GM19438 (cell line): ENCODE measurements at regions not wholly inside any gene's neighbourhood (a gene's known extent, or its start where the extent isn't known, plus 50 kb on each side); places are given as distances from the start of the nearest gene placed in this dataset.
"Not testable (repeated sequence)": the region's sequence is repeated elsewhere in the genome, so short reads cannot be mapped to it uniquely, and the experiment has no call there.

Experiments
- ATAC-seq: cut with Tn5 transposase; IDR thresholded peaks from one replicate; pipeline ENCODE4 v1.9.1; 2021; ENCODE audit warnings: low read depth; ENCODE audit not compliant: unreplicated experiment

DNA sequence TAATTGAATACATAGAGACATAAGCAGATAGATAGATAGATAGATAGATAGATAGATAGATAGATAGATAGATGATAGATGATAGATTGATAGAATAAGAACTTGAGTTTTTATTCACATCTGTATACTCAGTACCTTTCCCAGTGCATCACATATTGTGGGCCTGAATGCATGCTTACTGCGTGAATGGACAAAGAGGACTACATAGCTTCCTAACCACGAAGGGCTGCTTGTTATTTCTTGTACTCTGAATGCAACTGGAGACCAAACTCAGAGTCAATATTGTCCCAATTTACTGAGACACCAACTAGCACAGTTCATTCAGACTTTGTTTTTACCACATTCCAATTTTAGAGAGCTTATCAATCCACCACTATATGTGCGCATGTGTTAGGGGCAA lies 422.9 kb upstream of the GRM7 start:
- no peak for ATAC-seq

DNA sequence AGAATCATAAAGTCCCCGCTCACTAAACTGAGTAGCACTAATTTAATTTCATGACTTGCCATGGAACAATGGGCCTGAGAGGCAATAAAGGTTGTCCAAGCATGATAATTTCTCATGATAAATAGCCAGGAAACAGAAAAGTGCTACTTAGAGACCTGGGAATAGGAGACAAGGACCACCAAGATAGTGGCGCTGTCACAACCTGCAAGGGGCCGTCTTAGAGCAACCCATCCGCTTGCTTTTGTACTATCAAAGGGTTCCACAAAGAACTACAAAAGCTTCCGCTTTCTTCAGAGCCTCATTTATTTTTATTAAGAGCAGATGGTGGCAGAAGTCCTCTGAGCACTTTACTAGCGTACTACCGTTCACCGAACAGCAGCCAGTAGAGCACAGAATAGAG lies 421.7 kb upstream of the GRM7 start:
- ATAC-seq, result no peak

DNA sequence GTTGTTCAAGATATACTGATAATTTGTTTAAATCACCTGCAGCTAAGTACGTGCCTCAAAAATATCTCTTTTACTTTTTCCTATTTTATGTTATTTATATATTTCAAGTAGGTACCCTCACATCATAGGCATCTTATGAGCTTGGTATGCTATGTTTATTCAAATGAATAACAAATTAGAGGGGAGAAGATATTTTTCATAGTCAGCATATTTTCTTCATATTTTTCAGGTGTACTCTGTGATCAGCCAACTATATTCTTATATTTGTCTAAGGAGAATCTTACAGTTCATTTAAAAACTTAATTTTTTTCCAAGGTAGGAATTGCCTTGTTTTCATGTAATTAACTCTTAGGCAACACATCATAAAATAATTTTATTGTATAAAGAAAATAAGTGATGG lies 421.1 kb upstream of the GRM7 start:
- no peak for ATAC-seq

DNA sequence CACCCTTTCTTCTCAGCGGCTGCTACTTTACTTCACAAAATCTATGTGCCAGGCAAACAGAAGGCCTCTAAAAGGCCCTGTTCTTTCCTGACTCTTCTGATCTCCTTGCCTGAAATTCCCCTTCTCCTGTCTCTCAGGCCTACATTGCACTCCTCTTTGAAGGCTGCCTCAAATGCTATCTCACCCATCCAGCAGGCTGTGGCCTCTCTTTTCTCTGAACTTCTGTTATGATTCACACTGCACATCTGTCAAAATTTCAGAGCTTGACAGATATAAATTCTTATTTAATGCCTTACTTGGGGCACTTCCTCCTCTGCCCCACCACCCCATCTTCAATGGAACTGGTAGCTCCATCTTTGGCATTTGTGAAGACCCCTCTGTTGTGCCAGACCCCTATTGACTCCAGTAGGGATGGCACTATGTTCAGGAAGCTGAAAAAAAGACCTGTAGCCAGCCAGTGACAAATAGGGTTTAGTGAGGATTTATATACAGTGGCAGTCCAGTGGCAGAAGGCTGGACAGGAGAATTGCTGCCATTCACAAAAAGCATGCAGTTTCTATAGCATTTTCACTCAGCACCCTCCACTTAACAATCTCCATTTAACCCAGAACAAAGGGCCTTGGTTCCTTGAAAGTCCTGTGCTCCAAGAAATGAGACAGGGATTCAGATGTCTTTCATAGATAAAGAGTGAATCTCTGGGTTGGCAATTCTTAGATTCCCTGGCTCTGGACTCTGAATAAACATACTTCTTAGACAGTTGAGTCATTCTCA lies 415.8 kb upstream of the GRM7 start:
- no peak for ATAC-seq

- ATAC-seq, result no peak
These were observed 413.6 kb upstream of the GRM7 start for GRCh38 chr3:6447166-6447801.

GRCh38 chr3:6448011-6448410 lies 412.9 kb upstream of the GRM7 start:
- no peak for ATAC-seq

DNA sequence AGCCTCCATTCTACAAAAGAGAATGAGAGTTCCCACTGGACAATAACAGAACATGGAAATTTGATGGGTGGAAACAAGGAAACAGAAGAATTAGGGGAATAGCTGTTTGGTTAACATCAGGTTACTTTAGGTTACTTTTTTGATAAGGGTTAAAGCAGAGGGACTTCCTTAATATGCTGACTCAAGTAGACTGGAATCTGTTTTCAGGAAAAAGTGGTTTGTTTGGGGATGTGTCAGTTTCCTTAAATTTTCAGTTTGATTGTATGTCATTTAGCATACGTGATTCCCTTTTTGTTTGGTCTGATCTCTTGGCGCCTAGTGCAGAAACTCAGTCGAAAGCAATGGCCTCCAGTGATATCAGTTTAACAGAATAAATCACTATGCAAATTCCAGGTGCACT lies 411.8 kb upstream of the GRM7 start:
- ATAC-seq, result no peak

DNA sequence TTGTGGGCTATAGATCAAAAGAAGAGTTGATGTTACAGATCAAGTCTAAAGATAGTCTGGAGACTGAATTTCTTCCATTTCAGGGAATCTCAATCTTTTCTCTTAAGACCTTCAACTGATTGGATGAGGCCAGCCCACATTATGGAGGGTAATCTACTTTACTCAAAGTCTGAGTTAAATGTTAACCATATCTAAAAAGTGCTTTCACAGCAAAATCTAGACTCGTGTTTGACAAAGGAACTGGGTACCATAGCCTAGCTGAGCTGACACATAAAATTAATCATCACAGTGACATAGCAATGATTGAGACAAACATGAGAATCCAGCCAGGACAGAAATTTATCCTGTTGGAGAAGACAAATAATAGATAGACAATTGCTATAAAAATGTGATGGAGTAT lies 407.9 kb upstream of the GRM7 start:
- ATAC-seq, result no peak

DNA sequence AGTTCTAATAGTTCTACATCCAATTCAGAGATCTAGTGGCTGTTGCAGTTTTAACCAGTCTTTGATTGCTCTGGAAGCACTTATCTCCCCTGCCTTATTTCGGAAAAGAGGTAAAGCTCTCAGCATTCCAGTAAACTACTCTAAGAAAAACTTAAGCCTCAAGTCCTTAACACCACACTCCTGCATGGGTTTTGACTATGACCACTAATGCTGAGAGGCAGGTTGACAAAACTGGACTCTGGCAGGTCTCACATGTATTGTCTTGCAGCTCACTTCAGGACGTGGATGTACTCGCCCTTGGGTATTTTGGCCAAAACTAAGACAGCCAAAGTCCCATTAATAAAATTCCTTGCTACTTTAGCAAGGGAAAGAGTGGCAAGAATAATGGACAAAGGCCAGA lies 405.9 kb upstream of the GRM7 start:
- ATAC-seq, result no peak

DNA sequence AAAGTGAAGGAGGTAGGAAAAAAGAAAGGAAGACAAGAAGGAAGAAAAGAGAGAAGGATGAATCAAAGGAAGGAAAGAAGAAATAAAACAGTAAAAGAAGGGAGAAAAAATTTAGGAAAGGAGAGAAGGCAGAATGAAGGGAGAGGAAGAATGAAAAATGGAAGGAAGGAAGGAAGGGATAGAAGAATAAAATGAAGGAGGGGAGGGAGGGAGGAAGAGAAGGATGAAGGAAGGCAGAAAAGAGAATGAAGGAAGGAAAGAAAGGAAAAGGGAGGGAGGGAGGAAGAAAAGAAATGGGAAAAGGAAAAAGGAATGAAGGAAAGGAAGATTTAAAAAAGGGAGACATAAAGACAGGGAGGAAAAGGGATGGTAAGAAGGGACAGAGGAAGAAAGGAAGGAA lies 393.7 kb upstream of the GRM7 start:
- no peak for ATAC-seq

- ATAC-seq, result no peak
These were observed 392.3 kb upstream of the GRM7 start for GRCh38 chr3:6468589-6468988.

DNA sequence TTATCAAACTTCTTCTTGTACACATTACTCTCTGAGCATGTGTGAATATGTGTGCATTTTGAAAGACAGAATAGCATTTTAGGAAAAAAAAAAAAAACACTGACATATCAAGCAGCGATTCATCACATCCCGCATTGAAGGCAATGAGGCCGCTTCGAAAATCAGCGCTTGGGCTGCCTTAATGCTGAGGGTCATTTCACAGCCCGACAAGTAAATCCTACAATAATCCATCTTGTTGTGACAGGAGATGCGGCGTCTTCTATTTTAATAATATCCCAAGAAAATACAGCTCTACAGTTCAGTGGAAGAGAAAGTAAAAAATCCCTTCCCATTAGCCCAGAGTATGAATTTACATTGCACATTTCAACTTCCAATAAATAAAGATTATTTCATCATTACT lies 389.2 kb upstream of the GRM7 start:
- ATAC-seq, result no peak

GRCh38 chr3:6490487-6491327 lies 370.2 kb upstream of the GRM7 start:
- ATAC-seq, result not testable (repeated sequence)

GRCh38 chr3:6491768-6492167 lies 369.1 kb upstream of the GRM7 start:
- no peak for ATAC-seq

- ATAC-seq, result no peak
These were observed 368.6 kb upstream of the GRM7 start for GRCh38 chr3:6492306-6492705.

DNA sequence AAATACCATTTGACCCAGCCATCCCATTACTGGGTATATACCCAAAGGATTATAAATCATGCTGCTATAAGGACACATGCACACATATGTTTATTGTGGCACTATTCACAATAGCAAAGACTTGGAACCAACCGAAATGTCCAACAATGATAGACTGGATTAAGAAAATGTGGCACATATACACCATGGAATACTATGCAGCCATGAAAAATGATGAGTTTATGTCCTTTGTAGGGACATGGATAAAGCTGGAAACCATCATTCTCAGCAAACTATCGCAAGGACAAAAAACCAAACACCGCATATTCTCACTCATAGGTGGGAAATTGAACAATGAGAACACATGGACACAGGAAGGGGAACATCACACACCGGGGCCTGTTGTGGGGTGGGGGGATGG lies 362.0 kb upstream of the GRM7 start:
- not testable (repeated sequence) for ATAC-seq

DNA sequence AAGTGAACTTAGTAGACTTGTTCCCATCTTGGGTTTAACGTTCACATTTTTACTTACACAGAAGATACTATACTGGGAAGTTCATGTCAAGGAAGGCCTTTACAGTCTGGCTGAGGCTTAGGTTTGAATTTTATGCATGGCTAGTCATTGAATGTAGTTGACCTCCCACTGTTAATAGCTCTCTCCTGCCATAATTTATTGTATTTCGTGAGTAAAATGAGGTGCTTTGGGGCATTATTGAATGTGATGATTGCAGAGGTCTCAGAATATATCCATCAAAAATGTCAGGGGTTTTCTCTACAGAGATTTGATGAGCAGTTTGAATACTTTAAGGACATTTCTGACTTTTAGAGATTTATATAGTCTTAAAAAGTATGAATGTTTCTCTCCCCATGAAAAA lies 356.6 kb upstream of the GRM7 start:
- no peak for ATAC-seq

GRCh38 chr3:6504834-6505233 lies 356.1 kb upstream of the GRM7 start:
- ATAC-seq, result no peak

DNA sequence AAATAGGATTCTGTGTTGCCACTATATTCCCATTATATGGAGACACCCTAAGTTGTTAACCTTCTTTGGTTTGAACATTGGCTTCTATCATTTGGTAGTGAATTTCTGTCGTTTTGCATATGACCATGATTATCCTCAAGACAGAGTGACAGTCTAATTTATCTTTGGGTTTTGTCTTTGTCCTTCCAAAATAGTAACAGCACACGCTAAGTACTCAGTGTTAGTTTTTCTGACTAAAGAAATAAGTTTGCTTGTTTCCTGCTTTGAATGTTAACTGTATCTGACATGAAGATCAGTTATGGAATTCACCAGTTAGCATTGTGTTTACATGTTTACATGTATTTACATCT lies 352.5 kb upstream of the GRM7 start:
- no peak for ATAC-seq

GRCh38 chr3:6509576-6509975 lies 351.3 kb upstream of the GRM7 start:
- ATAC-seq, result no peak

DNA sequence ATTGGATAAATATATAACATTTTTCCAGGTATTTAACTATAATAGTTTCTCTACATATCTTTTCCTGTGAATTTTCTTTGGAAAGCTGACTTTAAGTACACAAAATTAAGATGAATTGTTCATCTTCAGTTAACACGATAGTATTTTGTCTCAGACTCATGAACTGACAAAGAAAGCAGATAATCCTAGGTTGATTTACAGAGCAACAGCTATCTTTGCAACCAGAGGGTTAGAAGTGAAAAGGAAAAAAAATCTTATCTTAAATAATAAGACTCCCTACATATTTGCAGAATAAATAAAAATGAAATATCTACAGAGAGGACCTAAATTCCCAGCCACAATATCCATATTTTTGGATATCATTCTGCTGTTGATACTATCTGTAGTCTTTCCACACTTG lies 350.2 kb upstream of the GRM7 start:
- ATAC-seq, result no peak
